VCaP (cell line): ENCODE measurements at regions not wholly inside any gene's neighbourhood (a gene's known extent, or its start where the extent isn't known, plus 50 kb on each side); places are given as distances from the start of the nearest gene placed in this dataset.
A peak's percentile ranks its signal among the peaks of the same experiment; 100 is the strongest.

Experiments
- H3K27ac ChIP-seq: fragments of 450-650 bp; 2 replicates; pipeline ENCODE4 v1.5.1; 2017
- CTCF ChIP-seq: fragments of 450-650 bp; conservative IDR thresholded peaks from 2 replicates; pipeline ENCODE4 v1.5.1; 2017; ENCODE audit warnings: mild to moderate bottlenecking, moderate library complexity

- no peak overlapping the region for H3K27ac ChIP-seq
- no peak for TF ChIP-seq CTCF
These were observed 192.3 kb downstream of the UBE2E3 start for GRCh38 chr2:181172676-181173075.

- no peak overlapping the region for H3K27ac ChIP-seq
- no peak for TF ChIP-seq CTCF
These were observed 194.5 kb downstream of the UBE2E3 start for GRCh38 chr2:181174611-181175580.

- TF ChIP-seq CTCF: no peak
- no peak overlapping the region for H3K27ac ChIP-seq
These were observed 196.1 kb downstream of the UBE2E3 start for GRCh38 chr2:181176540-181176939.

GRCh38 chr2:181177376-181177775, 197.0 kb downstream of the UBE2E3 start:
- H3K27ac ChIP-seq: no peak overlapping the region
- no peak for TF ChIP-seq CTCF

GRCh38 chr2:181178130-181178529, 197.7 kb downstream of the UBE2E3 start:
- no peak overlapping the region for H3K27ac ChIP-seq
- no peak for TF ChIP-seq CTCF

GRCh38 chr2:181178823-181179412, 198.5 kb downstream of the UBE2E3 start:
- no peak overlapping the region for H3K27ac ChIP-seq
- TF ChIP-seq CTCF: peak; percentile 60

- no peak for TF ChIP-seq CTCF
- no peak overlapping the region for H3K27ac ChIP-seq
These were observed 203.6 kb downstream of the UBE2E3 start for GRCh38 chr2:181183878-181184542.
